Right kidney (tissue), 1 donor: ENCODE measurements at regions not wholly inside any gene's neighbourhood (a gene's known extent, or its start where the extent isn't known, plus 50 kb on each side); places are given as distances from the start of the nearest gene placed in this dataset.
"Not testable (repeated sequence)": the region's sequence is repeated elsewhere in the genome, so short reads cannot be mapped to it uniquely, and the experiment has no call there.

Source experiments
- DNase-seq: peaks from one replicate; pipeline ENCODE4 v3.0.0-alpha.2; 2016

GRCh38 chr14:89564989-89565388, 148.0 kb upstream of the FOXN3 start:
- DNase-seq = no peak

- DNase-seq = no peak
These were observed 147.4 kb upstream of the FOXN3 start for GRCh38 chr14:89564286-89564957.

GRCh38 chr14:89563471-89563870, 146.4 kb upstream of the FOXN3 start:
- DNase-seq = no peak

GRCh38 chr14:89551955-89552354, 134.9 kb upstream of the FOXN3 start:
- DNase-seq = no peak

GRCh38 chr14:89551432-89551831, 134.4 kb upstream of the FOXN3 start:
- DNase-seq = no peak

- DNase-seq = no peak
These were observed 133.8 kb upstream of the FOXN3 start for GRCh38 chr14:89550821-89551220.

- no peak for DNase-seq
These were observed 132.5 kb upstream of the FOXN3 start for GRCh38 chr14:89549381-89550125.

GRCh38 chr14:89547047-89547446, 130.0 kb upstream of the FOXN3 start:
- DNase-seq = not testable (repeated sequence)

- DNase-seq = no peak
These were observed 127.7 kb upstream of the FOXN3 start for GRCh38 chr14:89544636-89545301.

- DNase-seq = no peak
These were observed 126.4 kb upstream of the FOXN3 start for GRCh38 chr14:89543425-89543790.

- DNase-seq = no peak
These were observed 125.9 kb upstream of the FOXN3 start for GRCh38 chr14:89542786-89543424.

- DNase-seq = no peak
These were observed 123.9 kb upstream of the FOXN3 start for GRCh38 chr14:89540830-89541470.

GRCh38 chr14:89540009-89540829, 123.2 kb upstream of the FOXN3 start:
- no peak for DNase-seq

GRCh38 chr14:89537911-89538310, 120.9 kb upstream of the FOXN3 start:
- no peak for DNase-seq

- peak; percentile 7 for DNase-seq
These were observed 118.1 kb upstream of the FOXN3 start for GRCh38 chr14:89534902-89535685.

- no peak for DNase-seq
These were observed 116.7 kb upstream of the FOXN3 start for GRCh38 chr14:89533766-89534165.

- DNase-seq = no peak
These were observed 116.1 kb upstream of the FOXN3 start for GRCh38 chr14:89533136-89533535.

GRCh38 chr14:89531661-89532335, 114.8 kb upstream of the FOXN3 start:
- no peak for DNase-seq

GRCh38 chr14:89524990-89525667, 108.1 kb upstream of the FOXN3 start:
- no peak for DNase-seq

- no peak for DNase-seq
These were observed 107.4 kb upstream of the FOXN3 start for GRCh38 chr14:89524412-89524811.
